Gastrocnemius medialis (tissue), 4 donors: ENCODE measurements at regions not wholly inside any gene's neighbourhood (a gene's known extent, or its start where the extent isn't known, plus 50 kb on each side); places are given as distances from the start of the nearest gene placed in this dataset.

Source experiments
- CTCF ChIP-seq, 5 experiments: fragments of 450-650 bp in 3 of 5; fragments of 200-600 bp in 2 of 5; sonication (generic) in 2 of 5; IDR thresholded peaks in 4 of 5; conservative IDR thresholded peaks in 1 of 5; 1 replicate in 4 of 5; 2 replicates in 1 of 5; pipeline ENCODE4 v1.5.1; 2016 to 2019; ENCODE audit warnings: antibody characterized with exemption in 5 of 5, mild to moderate bottlenecking in 3 of 5, moderate library complexity in 3 of 5
- POLR2A ChIP-seq, 2 donors: fragments of 450-650 bp; IDR thresholded peaks; one replicate each; pipeline ENCODE4 v1.6.1; 2017; ENCODE audit warnings: antibody characterized with exemption in 2 of 2, mild to moderate bottlenecking in 2 of 2, moderate library complexity in 2 of 2

- no peak for TF ChIP-seq CTCF (IDR thresholded peaks at IDR 0.05 in 4 of 5, conservative IDR thresholded peaks at IDR 0.05 in 1 of 5)
- TF ChIP-seq POLR2A (IDR thresholded peaks at IDR 0.05): no peak
Measured at GRCh38 chr6:132060591-132060990, 109.4 kb upstream of the CCN2 start.
